ENCODE measurements at regions not wholly inside any gene's neighbourhood (a gene's known extent, or its start where the extent isn't known, plus 50 kb on each side); places are given as distances from the start of the nearest gene placed in this dataset.

DNA sequence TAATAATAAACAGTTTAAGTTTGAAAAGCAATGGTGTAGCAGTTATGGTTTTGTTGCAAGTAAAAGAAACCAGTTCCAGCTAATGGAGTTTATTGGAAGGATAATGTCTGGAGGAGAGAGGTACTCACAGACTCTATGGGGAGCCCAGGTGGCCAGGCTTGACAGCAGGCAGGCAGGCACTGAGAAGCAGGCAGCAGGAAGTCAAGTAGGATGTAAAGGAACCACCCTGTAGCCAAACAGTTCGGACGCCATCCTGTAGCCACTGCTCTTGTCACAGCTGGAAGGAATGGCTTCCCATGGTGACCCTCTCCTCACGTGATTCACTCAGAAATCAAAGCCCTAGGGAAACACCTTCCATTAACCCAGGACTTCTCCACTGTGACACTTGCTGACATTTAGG is 96.7 kb upstream of the MC3R start:
- TF ChIP-seq POLR2AphosphoS5 (IDR thresholded peaks at IDR 0.05; ENCODE audit: low read depth, low read length) = no peak
- TF ChIP-seq, protein P1, sequence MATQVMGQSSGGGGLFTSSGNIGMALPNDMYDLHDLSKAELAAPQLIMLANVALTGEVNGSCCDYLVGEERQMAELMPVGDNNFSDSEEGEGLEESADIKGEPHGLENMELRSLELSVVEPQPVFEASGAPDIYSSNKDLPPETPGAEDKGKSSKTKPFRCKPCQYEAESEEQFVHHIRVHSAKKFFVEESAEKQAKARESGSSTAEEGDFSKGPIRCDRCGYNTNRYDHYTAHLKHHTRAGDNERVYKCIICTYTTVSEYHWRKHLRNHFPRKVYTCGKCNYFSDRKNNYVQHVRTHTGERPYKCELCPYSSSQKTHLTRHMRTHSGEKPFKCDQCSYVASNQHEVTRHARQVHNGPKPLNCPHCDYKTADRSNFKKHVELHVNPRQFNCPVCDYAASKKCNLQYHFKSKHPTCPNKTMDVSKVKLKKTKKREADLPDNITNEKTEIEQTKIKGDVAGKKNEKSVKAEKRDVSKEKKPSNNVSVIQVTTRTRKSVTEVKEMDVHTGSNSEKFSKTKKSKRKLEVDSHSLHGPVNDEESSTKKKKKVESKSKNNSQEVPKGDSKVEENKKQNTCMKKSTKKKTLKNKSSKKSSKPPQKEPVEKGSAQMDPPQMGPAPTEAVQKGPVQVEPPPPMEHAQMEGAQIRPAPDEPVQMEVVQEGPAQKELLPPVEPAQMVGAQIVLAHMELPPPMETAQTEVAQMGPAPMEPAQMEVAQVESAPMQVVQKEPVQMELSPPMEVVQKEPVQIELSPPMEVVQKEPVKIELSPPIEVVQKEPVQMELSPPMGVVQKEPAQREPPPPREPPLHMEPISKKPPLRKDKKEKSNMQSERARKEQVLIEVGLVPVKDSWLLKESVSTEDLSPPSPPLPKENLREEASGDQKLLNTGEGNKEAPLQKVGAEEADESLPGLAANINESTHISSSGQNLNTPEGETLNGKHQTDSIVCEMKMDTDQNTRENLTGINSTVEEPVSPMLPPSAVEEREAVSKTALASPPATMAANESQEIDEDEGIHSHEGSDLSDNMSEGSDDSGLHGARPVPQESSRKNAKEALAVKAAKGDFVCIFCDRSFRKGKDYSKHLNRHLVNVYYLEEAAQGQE (IDR thresholded peaks at IDR 0.05; ENCODE audit: insufficient read depth in 1 of 2, low read depth in 2 of 2, low read length in 2 of 2) = no peak
- TF ChIP-seq TAF1 (IDR thresholded peaks at IDR 0.05; ENCODE audit: borderline replicate concordance, insufficient read depth, low read length) = no peak

Data from PFSK-1 (cell line).